Neutrophil (primary cell): ENCODE measurements at regions not wholly inside any gene's neighbourhood (a gene's known extent, or its start where the extent isn't known, plus 50 kb on each side); places are given as distances from the start of the nearest gene placed in this dataset.

Experiments
- H3K27ac ChIP-seq: fragments of 200-600 bp; sonication (generic); 2 replicates; pipeline ENCODE4 v1.5.1; 2016; ENCODE audit warnings: mild to moderate bottlenecking, moderate library complexity
- H3K27me3 ChIP-seq: fragments of 200-600 bp; sonication (generic); 2 replicates; pipeline ENCODE4 v1.6.0; 2016; ENCODE audit warnings: mild to moderate bottlenecking
- H3K36me3 ChIP-seq: fragments of 200-600 bp; sonication (generic); 2 replicates; pipeline ENCODE4 v1.5.1; 2017
- H3K4me1 ChIP-seq, 2 experiments: fragments of 200-600 bp in 1 of 2; sonication (generic) in 1 of 2; 1 replicate in 1 of 2; 2 replicates in 1 of 2; pipeline versions ENCODE4 v1.5.1 to v1.6.1; 2013 to 2016; ENCODE audit warnings: low read depth in 1 of 2, low read length in 1 of 2, mild to moderate bottlenecking in 1 of 2, moderate library complexity in 1 of 2; ENCODE audit not compliant: control insufficient read depth in 1 of 2, insufficient read depth in 1 of 2
- H3K4me3 ChIP-seq, 2 experiments: fragments of 200-600 bp in 1 of 2; sonication (generic) in 1 of 2; 1 replicate in 1 of 2; 2 replicates in 1 of 2; pipeline ENCODE4 v1.5.1; 2013 to 2016; ENCODE audit warnings: low read depth in 1 of 2, low read length in 1 of 2, mild to moderate bottlenecking in 1 of 2, moderate library complexity in 1 of 2
- H3K9me3 ChIP-seq: fragments of 200-600 bp; sonication (generic); 2 replicates; pipeline ENCODE4 v1.5.1; 2016
- CTCF ChIP-seq: fragments of 200-600 bp; sonication (generic); IDR thresholded peaks from 2 replicates; pipeline ENCODE4 v1.5.1; 2016; ENCODE audit warnings: antibody characterized with exemption

GRCh38 chr3:152706991-152707713, 127.8 kb upstream of the P2RY1 start:
- Histone ChIP-seq H3K36me3 (no peaks in the 10 kb centered on the region), H3K4me3 (no peak overlapping the region)

DNA sequence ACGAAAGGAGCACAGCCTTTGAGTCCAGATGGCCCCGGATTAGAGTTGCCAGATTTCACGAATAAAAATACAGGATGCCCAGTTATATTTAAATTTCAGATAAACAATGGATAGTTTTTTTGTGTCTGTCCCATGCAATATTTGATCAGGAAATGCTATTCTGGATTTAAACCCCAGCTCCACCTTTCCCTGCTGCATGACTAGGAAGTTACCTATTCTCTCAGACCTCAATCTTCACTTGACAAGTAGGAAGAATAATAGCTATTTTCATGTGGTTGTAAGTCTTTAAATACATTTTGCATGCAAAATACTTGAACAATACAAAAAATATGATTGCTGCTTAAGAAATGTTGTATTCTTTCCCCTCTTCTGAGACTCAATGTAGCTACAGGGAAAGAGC, 125.3 kb upstream of the P2RY1 start:
- H3K4me1 ChIP-seq, result no peaks in the 10 kb centered on the region
- no peaks in the 10 kb centered on the region for H3K36me3 ChIP-seq
- H3K27ac ChIP-seq, result no peak overlapping the region
- no peak overlapping the region for H3K4me3 ChIP-seq
- no peaks in the 10 kb centered on the region for H3K9me3 ChIP-seq
- TF ChIP-seq CTCF, result no peak
- no peaks in the 10 kb centered on the region for H3K27me3 ChIP-seq

More at GRCh38 chr3:152706991-152707713, 127.8 kb upstream of the P2RY1 start:
- H3K4me1 ChIP-seq, result peaks cover 0 to 8% of the 10 kb centered on the region in 2 experiments
- TF ChIP-seq CTCF, result no peak
- no peak overlapping the region for H3K27ac ChIP-seq
- no peaks in the 10 kb centered on the region for H3K9me3 ChIP-seq
- H3K27me3 ChIP-seq, result no peaks in the 10 kb centered on the region

GRCh38 chr3:152710549-152710948, 124.4 kb upstream of the P2RY1 start:
- H3K27me3 ChIP-seq, result no peaks in the 10 kb centered on the region
- H3K4me3 ChIP-seq, result no peak overlapping the region
- H3K9me3 ChIP-seq, result no peaks in the 10 kb centered on the region
- no peak for TF ChIP-seq CTCF
- no peak overlapping the region for H3K27ac ChIP-seq
- H3K36me3 ChIP-seq, result no peaks in the 10 kb centered on the region
- no peaks in the 10 kb centered on the region for H3K4me1 ChIP-seq

GRCh38 chr3:152713989-152714388, 120.9 kb upstream of the P2RY1 start:
- Histone ChIP-seq H3K4me3 (no peak overlapping the region), H3K9me3 (no peaks in the 10 kb centered on the region), H3K27me3 (no peaks in the 10 kb centered on the region), H3K27ac (no peak overlapping the region), H3K36me3 (no peaks in the 10 kb centered on the region), H3K4me1 (no peaks in the 10 kb centered on the region)
- TF ChIP-seq CTCF, result no peak

DNA sequence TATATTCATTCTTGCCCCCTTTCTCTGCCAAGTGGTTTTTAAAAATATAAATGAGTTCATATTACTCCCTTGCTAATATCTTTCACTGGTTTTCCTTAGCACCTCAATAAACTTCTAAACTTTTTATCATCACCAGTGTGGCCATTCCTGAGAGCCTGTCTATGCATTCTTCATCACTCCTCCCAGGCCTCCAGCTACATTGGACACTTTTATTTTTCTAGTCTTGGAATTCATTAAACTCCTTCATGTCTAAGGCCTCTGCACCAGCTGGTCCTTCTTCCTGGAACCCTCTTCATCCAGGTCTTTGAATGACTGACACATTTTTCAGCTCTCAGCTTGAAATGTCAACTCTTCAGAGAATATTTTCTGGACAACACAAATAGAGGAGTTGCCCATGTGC, 120.4 kb upstream of the P2RY1 start:
- Histone ChIP-seq H3K4me3 (no peak overlapping the region), H3K9me3 (no peaks in the 10 kb centered on the region), H3K36me3 (no peaks in the 10 kb centered on the region), H3K27ac (no peak overlapping the region), H3K4me1 (no peaks in the 10 kb centered on the region), H3K27me3 (no peaks in the 10 kb centered on the region)
- no peak for TF ChIP-seq CTCF
